Stimulated activated CD8-positive, alpha-beta memory T cell treated with anti-CD3 and anti-CD28 coated beads, Interleukin-7, amount 100 ng/mL, for 48 hours (primary cell): ENCODE measurements at regions not wholly inside any gene's neighbourhood (a gene's known extent, or its start where the extent isn't known, plus 50 kb on each side); places are given as distances from the start of the nearest gene placed in this dataset.
"Not testable (repeated sequence)": the region's sequence is repeated elsewhere in the genome, so short reads cannot be mapped to it uniquely, and the experiment has no call there.

Source experiments
- DNase-seq, 2 donors: peaks; one replicate each; pipeline ENCODE4 v3.0.0-alpha.2; 2020; ENCODE audit warnings: low read depth in 1 of 2; ENCODE audit errors: extremely low read depth in 1 of 2

DNA sequence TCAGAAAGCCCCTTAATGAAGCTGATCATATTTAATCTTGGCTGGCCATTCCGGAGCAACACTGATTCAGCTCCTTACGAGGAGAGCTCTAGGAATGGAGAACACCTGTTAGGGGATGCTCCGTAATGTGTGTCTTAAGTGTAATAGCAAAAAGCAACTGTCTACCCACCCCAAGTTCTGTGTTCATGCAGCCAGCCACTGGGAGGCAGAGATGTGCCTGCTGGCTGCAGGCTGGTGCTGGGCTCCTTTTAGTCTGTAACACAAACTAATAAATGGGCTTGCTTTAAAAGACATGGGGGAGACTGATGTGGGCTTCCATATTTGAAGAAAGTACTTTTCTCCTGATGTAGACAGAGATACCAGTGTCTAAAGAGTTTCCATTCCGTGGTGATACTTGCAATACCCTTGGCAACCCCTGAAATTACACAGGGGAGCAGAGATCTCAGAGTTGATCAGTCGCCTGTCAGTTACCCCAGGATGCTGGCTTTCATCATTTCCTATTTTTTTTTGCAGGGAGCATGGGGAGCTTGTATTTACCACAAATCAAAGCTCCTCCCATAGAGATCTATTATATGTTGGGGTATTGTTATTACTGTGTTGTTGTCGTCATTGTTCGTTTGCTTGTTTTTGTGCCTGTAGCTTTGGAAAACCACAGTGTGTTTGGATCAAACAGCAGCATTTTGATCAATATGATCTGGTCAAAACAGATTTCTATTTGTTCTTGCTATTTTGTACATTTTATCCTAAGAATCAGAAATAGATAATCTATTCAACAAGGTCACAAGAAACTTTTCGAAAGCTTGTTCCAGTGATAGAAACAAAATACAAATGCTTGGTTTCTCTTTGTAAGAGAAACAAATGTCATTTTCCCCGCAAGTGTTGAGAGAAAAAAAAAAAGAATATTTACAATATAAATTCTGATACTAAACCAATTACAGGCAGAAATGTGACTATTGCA lies 65.8 kb downstream of the MTX3 start:
- DNase-seq, result no peak

DNA sequence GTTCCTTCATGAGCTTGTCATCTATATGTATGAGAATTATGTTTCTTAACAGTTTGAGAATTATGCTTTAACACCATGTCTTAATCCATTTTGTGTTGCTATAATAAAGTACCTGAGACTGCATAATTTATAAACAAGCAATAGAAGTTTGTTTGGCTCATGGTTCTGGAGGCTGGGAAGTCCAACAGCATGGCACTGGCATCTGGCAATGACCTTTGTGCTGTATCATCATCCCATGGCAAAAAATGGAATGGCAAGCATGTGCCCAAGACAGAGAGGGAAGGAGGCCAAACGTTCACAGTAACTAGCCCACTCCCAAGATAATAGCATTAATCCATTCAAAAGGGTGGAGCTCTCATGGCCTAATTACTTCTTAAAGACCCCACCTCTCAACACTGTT lies 67.6 kb downstream of the MTX3 start:
- no peak for DNase-seq

DNA sequence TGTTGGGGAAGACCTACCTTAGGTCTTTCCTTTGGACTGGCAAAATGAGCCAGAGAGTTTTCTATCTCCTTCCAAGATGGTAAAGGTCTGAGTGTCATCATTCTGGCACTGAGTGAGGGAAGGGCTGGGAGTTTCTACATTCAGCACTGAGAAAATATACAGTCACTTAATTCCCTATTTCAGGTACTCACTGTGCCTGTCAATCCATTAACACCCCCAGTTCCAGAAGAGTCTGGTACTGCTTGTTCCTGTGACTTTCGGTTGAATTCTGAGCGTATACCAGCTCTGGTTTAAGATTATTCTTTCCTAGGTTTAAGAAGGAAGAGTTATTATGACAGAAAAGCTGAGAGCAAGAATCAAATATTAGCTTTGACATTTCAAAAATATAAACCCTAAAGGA lies 68.4 kb downstream of the MTX3 start:
- DNase-seq, result no peak

DNA sequence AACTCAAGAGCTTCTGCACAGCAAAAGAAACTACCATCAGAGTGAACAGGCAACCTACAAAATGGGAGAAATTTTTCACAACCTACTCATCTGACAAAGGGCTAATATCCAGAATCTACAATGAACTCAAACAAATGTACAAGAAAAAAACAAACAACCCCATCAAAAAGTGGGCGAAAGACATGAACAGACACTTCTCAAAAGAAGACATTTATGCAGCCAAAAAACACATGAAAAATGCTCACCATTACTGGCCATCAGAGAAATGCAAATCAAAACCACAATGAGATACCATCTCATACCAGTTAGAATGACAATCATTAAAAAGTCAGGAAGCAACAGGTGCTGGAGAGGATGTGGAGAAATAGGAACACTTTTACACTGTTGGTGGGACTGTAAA lies 83.6 kb downstream of the MTX3 start:
- not testable (repeated sequence) for DNase-seq

DNA sequence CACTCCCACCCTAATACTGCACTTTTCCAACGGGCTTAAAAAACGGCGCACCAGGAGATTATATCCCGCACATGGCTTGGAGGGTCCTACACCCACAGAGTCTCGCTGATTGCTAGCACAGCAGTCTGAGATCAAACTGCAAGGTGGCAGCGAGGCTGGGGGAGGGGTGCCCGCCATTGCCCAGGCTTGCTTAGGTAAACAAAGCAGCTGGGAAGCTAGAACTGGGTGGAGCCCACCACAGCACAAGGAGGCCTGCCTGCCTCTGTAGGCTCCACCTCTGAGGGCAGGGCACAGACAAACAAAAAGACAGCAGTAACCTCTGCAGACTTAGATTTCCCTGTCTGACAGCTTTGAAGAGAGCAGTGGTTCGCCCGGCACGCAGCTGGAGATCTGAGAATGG lies 88.5 kb downstream of the MTX3 start:
- not testable (repeated sequence) for DNase-seq

DNA sequence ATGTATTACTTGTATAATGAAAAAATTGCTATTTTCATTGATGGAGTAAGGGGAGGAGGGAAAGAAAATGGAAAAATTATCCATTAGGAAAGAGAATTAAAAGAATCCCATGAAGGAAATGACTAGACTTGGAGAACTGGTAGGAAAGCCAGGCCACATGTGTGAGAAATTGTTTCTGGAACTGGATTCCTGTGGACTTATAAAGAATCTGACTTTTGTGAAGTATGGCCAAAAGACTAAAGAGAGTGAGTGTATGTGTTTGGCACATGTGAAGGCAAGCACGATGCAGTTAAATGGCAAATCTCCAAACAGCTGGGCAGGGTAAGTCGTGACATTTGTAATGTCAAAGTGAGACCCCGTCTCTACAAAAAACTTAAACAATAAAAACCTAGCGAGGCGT lies 89.4 kb downstream of the MTX3 start:
- no peak for DNase-seq

DNA sequence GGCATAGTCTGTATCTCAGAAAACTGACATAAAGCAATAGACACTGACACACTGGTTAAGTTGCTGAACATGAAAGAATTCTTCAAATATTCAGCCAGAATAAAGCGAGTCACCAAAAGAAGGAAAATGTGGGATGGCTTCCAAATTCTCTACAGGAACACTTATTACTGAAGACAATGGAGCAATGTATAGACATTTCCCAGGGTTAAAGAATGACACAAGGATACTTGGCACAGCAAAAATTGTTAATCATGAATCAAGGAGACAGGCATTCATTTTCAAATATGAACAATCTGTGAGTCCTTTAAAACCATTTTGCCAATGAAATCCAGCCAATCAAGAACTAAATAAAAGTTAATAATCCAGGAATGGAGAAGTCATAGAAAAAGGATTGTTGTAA lies 92.5 kb downstream of the MTX3 start:
- DNase-seq, result no peak

DNA sequence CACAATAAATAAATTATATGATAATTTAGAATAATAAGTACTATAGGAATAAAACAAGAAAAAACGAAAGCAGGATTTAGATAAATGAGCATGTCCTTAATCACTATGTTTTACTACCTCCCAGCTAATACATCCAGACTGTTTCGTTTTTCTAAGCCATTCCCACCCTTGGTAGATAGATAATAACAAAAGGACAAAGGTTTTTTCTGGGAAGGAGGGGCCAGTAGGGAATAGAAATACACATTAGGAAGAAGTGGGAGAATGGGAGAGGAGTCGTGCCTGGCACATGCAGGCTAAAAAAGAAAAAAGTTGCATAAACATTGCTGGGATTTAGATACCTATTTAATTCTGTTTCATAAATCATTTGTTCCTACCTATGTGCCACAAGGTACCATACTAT lies 97.1 kb downstream of the MTX3 start:
- DNase-seq, result no peak

DNA sequence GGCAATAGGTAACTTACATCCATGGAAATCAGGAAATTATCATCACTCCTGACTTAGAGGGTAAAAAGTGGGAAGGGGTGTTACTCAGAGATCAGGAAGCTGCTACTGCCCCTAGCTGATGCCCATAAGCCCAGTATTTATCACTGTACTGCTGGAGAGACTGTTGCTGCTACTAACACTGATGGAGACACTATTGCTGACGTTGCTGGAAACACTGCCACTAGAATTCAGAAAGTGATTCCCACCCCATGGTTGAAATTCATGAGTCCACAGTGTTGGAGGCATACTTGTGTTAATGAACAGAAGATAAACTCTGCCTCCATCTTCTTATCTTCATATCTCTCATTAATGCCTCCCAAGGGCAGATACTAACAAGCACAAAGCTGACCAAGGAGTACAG lies 97.6 kb downstream of the MTX3 start:
- no peak for DNase-seq

DNA sequence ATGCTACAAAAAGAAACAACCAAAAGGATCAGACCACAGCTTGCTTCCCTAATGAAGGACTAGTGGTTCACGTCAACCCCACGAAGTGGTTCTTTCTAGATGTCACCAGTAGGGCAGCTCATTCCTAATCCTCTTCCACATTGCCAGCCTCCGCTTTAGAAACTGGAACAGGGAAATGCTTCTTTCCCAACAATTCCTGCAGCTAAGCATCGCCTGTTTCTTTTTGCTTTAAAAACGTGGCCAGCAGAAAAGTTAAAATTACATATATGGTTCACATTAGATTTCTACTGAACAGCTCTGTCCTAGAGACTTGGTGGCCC lies 100.2 kb downstream of the MTX3 start:
- DNase-seq, result no peak

DNA sequence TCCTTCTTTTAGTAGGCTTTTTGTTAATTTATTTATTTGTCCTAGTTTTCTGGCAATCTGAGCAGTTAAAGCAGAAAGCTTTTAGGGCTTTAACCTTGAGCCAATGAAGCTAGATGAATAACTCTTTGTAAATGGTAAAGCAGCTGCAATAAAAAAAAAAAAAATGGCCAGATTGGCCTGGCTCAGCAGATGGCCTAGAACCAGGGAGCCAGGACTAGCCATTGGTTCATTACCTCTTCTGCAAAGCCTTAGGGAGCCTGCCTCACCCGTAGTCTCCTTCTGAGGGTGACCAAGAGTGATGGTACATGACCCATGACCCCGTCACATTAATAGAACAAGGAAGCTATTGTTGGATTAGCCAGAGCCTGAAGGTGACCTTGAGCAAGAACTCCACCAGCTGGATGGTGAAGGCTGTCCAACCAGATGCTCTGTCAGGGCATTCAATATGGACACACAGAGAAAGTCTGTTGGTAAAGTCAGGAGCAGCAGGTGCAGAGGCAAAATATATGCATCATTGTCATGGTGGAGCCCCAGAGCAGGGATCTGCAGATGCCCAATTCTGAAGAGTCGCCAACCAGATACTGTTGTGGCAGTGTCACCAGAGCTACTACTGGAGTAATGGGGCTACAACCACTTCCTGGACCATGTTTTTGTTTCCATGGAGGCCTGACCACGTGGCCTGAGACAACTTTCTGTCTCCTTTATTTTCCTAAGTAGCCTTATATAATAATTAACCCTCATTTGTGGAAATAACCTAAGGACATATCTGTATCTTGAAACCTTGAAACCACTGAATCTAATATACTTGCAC lies 100.7 kb downstream of the MTX3 start:
- no peak for DNase-seq

DNA sequence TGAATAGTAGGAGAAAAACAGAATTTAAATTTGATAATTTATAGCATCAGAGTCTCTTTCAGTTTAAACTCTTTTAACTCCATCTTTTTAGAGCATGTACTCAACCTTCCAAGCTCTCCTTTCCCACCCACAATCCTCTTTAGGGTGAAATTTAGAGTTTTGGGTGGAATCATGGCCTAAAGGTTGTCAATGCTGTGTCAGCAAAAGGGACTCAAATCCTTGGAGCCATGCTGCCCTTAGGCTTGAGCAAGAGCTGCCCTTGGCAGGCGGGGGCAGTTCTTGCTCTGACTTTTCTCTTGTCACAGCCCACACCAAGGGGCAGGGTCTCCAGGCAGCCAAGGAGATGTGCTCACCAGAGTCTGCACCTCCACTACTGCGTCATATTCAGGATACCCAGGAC lies 102.4 kb downstream of the MTX3 start:
- DNase-seq, result no peak

DNA sequence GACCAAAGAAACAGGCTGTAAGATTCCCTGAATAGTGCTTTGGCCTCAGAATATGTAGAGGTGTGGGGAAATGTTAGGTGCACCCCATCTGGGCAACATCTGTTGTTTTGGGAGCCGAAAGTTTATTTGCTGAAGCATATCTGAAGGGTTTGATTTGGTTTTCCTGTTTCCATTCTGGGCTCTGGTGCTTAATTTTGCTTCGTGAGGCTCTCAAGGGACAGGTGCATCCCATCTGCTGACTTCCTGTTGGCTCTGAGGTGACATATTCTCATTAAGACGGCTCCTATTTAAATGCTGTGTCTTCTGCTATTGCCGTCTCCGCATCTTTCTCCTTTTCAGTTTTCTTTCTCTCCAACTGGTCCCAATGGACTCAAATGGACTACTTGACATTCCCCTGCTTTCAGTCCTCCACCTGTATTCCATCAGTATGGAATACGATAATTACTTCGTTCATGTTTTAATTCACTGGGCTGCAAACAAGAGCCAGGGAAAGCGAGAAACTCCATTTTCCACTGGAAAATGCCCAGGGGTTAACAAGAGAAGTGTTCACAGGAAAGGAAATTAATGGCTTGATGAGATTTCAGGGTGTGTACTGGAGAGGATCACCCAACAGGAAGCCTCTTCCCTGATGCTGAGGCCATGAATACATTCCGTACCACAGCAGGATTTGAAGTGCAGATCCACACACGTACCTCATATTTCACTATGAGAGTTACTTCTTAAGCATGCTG lies 104.0 kb downstream of the MTX3 start:
- no peak for DNase-seq

DNA sequence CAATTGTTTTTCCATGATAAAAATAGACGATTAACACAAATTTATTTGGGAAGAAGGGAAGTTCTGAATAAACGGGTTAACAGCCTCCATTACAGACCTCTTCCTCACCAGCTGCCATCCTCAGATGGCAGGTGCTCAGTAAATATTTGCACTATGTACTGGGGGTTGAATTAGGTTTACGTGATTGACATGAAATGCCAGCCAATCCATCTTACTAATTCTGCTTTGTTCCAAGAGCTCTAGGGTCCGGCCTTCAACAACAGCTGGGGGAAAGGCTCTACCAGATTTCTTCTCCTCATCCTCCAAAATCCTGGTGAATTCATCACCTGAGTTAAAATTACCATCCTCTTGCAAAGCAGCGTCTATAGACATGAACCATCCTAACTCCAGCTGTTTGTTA lies 104.6 kb downstream of the MTX3 start:
- no peak for DNase-seq

DNA sequence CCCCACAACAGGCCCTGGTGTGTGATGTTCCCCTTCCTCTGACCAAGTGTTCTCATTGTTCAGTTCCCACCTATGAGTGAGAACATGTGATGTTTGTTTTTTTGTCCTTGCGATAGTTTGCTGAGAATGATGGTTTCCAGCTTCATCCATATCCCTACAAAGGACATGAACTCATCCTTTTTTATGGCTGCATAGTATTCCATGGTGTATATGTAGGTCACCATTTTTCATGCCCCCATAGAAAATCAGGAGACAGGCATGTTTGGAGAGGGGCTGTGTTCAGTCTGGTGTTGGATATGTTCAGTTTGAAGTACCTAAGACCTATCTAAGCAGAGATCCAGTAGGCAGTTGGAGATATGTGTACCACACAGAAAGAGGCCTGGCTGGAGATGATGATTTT lies 111.2 kb downstream of the MTX3 start:
- DNase-seq, result not testable (repeated sequence)

DNA sequence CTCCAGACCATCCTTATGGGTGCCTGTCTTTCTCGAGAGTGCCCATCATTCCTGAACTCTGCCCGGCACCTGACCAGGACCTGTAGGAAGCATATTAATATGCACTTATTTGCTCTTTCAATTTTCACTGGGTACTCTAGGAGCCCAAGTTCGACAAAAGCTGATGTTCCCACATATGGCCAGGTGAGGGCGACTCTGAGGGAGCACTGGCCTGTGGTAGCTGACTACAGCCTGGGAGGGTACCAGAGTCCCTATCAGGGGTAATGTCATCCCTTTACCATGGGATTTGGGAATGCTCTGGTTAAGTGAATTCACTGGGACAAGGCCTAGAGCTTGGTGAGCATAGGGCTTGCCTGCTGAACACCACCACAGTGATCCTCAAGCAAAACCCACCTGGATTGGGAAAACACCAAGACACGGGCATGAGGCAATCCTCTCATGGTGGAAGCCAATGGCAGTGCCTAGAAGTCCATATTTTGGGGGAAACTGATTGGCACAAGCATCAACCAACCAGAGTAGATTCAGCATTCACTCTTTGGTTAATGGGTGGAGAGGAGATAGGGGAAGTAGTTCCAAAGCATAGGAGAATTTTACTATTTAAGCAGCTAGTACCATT lies 112.2 kb downstream of the MTX3 start:
- DNase-seq, result peak; percentile 20 to 27

DNA sequence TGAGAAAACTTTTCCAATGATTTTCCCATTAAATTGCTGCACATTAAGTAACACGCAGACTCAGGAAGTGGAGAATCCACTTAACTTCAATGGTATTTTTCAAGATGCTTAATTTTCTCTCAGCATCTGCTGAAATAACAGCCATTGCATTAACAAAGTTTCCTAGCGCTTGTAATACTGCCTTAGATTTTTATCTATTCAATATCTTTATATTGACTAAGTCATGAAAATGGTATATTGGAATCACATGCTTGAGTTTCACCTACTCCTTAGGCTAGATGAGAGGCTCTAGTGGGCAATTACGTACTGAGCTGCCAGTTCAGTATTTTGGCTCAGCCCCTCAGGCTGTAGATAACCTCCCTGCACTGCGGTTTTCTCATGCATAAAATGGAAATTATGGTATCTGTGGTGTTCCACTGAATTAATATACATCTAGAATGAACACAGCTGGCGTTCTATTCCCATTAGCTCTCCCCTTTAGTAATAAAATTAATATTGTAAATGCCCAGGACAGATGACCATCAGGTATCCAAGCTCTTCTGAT lies 112.9 kb downstream of the MTX3 start:
- no peak for DNase-seq

DNA sequence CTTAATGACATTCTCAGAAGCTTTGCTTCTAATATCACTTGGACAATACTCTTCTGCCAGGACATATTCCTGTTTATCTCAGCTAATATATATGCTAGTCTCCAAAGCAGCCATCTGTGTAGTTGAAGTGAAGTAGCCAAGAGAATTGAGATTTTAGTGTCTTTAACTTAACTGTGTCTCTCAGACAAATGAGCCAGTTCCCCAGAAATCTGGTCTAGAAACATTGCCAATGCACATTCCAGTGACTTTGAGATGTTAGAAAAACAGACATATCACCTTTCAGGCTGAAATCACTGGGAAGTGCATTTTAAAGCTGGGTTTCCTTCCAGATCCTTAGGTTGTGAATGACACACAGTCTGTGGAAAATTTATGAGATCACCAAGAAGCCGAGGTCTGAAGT lies 114.6 kb downstream of the MTX3 start:
- no peak for DNase-seq

DNA sequence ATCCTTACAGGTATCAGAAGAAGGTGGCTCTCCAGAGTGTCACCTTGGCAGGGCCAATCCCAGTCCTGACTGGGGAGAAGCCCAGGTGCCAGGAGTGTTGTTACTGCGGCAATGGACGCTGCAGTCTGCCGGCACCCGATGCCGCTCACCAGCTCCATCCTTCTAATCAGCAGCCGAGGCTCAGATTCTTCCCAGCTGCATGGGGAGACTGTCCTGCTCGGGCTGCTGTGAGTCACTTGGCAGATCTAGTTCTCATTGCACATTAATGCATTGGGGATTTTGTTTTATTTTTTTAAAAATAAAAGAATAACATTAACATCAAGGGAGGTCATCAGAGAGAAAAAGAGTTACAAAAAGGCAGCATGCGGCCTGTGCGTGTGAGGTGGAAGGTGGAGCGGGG lies 115.8 kb downstream of the MTX3 start:
- DNase-seq, result no peak

DNA sequence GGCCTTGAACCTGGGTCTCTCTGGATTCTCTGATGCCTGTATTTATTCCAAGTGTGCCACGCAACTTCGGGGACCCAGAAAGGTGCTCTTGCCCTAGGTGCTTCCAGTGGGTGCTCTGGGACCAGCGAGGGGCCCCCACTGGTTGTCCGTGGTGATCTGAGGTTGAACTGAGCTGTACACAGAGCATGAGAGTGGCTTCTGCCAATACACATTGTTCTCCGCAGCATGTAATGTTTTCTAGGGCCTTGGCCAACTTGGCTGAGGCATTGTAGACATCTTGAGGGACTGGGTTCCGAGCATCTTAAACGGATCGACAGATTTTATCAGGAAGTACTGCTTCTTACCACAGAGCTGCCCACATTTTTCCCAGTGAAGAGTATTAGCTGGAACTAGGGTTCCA lies 117.9 kb downstream of the MTX3 start:
- DNase-seq, result no peak

DNA sequence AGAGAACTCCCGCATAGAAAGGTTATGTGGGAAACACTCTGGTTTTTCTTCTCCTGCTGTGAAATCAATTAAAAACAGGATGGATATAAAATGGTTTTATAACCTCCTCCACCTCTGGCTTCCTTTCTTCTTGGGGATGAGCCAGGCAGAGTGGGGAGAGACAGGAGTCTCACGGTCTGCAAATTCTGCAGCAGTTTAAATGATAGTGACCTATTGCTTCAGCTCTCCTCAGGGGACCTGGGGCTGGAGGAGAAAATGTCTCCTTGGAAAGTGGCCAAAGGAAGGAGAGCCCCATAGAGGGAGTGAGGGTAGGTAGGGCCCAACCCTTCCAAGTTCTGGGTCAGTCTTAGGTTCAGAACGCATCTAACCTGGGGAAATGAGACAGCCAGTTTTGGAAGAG lies 118.8 kb downstream of the MTX3 start:
- DNase-seq, result no peak
